H9 (cell line): ENCODE measurements at regions not wholly inside any gene's neighbourhood (a gene's known extent, or its start where the extent isn't known, plus 50 kb on each side); places are given as distances from the start of the nearest gene placed in this dataset.

Source experiments
- DNase-seq: peaks from one replicate; pipeline ENCODE4 v3.0.0-alpha.2; 2017
- H2AFZ ChIP-seq: one replicate; pipeline ENCODE4 v1.6.1; 2013; ENCODE audit warnings: mild to moderate bottlenecking, low read length, control low read depth, moderate library complexity
- H2AK5ac ChIP-seq: 2 replicates; pipeline ENCODE4 v1.6.1; 2013; ENCODE audit warnings: low read length, control low read depth, mixed read lengths; ENCODE audit not compliant: insufficient read length
- H2BK120ac ChIP-seq: one replicate; pipeline ENCODE4 v1.6.1; 2013; ENCODE audit warnings: low read depth, mild to moderate bottlenecking, low read length, control low read depth, inconsistent platforms; ENCODE audit not compliant: poor library complexity, severe bottlenecking
- H2BK12ac ChIP-seq: 2 replicates; pipeline ENCODE4 v1.6.1; 2013; ENCODE audit warnings: low read length, control low read depth, mixed read lengths, low read depth; ENCODE audit not compliant: insufficient read length
- H2BK15ac ChIP-seq: 2 replicates; pipeline ENCODE4 v1.6.1; 2013; ENCODE audit warnings: low read depth, low read length, control low read depth
- H2BK20ac ChIP-seq: one replicate; pipeline ENCODE4 v1.6.1; 2013; ENCODE audit warnings: low read depth, mild to moderate bottlenecking, low read length, control low read depth, inconsistent platforms; ENCODE audit not compliant: poor library complexity, severe bottlenecking
- H2BK5ac ChIP-seq: 2 replicates; pipeline ENCODE4 v1.6.1; 2013; ENCODE audit warnings: low read length, control low read depth, mixed read lengths; ENCODE audit not compliant: insufficient read length
- H3K14ac ChIP-seq: 2 replicates; pipeline ENCODE4 v1.6.1; 2013; ENCODE audit warnings: low read length, control low read depth; ENCODE audit not compliant: insufficient read depth
- H3K18ac ChIP-seq: 2 replicates; pipeline ENCODE4 v1.6.1; 2013; ENCODE audit warnings: low read depth, mild to moderate bottlenecking, mixed read lengths, low read length, control low read depth; ENCODE audit not compliant: insufficient read length
- H3K23ac ChIP-seq: 2 replicates; pipeline ENCODE4 v1.6.1; 2013; ENCODE audit warnings: low read length, control low read depth, mixed read lengths, low read depth; ENCODE audit not compliant: insufficient read length
- H3K23me2 ChIP-seq: 2 replicates; pipeline ENCODE4 v1.6.1; 2013; ENCODE audit warnings: low read depth, mild to moderate bottlenecking, mixed read lengths, low read length, control low read depth; ENCODE audit not compliant: insufficient read length, poor library complexity, severe bottlenecking
- H3K27ac ChIP-seq: 2 replicates; pipeline ENCODE4 v1.5.1; 2013; ENCODE audit warnings: low read length, control low read depth, mixed read lengths, low read depth; ENCODE audit not compliant: insufficient read length
- H3K27me3 ChIP-seq: 2 replicates; pipeline ENCODE4 v1.6.1; 2013; ENCODE audit warnings: low read length, control low read depth, inconsistent platforms; ENCODE audit not compliant: insufficient read depth
- H3K4ac ChIP-seq: 2 replicates; pipeline ENCODE4 v1.6.1; 2013; ENCODE audit warnings: low read depth, mild to moderate bottlenecking, control low read depth, inconsistent platforms, low read length, moderate library complexity
- H3K4me1 ChIP-seq: 2 replicates; pipeline ENCODE4 v1.6.1; 2013; ENCODE audit warnings: low read length, control low read depth, inconsistent platforms; ENCODE audit not compliant: insufficient read depth
- H3K4me2 ChIP-seq: 2 replicates; pipeline ENCODE4 v1.6.1; 2013; ENCODE audit warnings: low read length, control low read depth, mixed read lengths; ENCODE audit not compliant: insufficient read length, insufficient read depth
- H3K56ac ChIP-seq: 2 replicates; pipeline ENCODE4 v1.6.1; 2013; ENCODE audit warnings: low read depth, mild to moderate bottlenecking, mixed read lengths, low read length, control low read depth; ENCODE audit not compliant: insufficient read length
- H3K79me1 ChIP-seq: 2 replicates; pipeline ENCODE4 v1.6.1; 2013; ENCODE audit warnings: low read depth, mild to moderate bottlenecking, moderate library complexity, low read length, control low read depth, inconsistent platforms; ENCODE audit not compliant: insufficient read depth, poor library complexity, severe bottlenecking
- H3K79me2 ChIP-seq: 2 replicates; pipeline ENCODE4 v1.6.1; 2013; ENCODE audit warnings: low read length, control low read depth, inconsistent platforms; ENCODE audit not compliant: insufficient read depth
- H3K9ac ChIP-seq: 2 replicates; pipeline ENCODE4 v1.6.1; 2013; ENCODE audit warnings: low read length, control low read depth, mixed read lengths; ENCODE audit not compliant: insufficient read length; ENCODE audit errors: extremely low read depth
- H3K9me3 ChIP-seq: one replicate; pipeline ENCODE4 v1.6.1; 2013; ENCODE audit warnings: low read depth, low read length, inconsistent platforms; ENCODE audit not compliant: control insufficient read depth
- H3T11ph ChIP-seq: one replicate; pipeline ENCODE4 v1.6.1; 2013; ENCODE audit warnings: mild to moderate bottlenecking, low read length, control low read depth, inconsistent platforms
- H4K20me1 ChIP-seq: one replicate; pipeline ENCODE4 v1.6.1; 2013; ENCODE audit not compliant: control insufficient read depth, insufficient read length, insufficient read depth
- H4K5ac ChIP-seq: 2 replicates; pipeline ENCODE4 v1.6.1; 2013; ENCODE audit warnings: low read depth, mild to moderate bottlenecking, mixed read lengths, low read length, control low read depth; ENCODE audit not compliant: insufficient read length
- H4K8ac ChIP-seq: replicated peaks from 2 replicates; pipeline ENCODE4 v1.6.1; 2013; ENCODE audit warnings: low read length, control low read depth, mixed read lengths, low read depth; ENCODE audit not compliant: insufficient read length
- H4K91ac ChIP-seq: 2 replicates; pipeline ENCODE4 v1.6.1; 2013; ENCODE audit warnings: low read depth, mild to moderate bottlenecking, moderate library complexity, mixed read lengths, low read length, control low read depth; ENCODE audit not compliant: insufficient read length
- H3K27ac Mint-ChIP-seq, 3 experiments: 2 replicates in 2 of 3; 3 replicates in 1 of 3; pipeline ENCODE4 v1.8.0; 2020 to 2021; ENCODE audit warnings: mixed read lengths in 3 of 3, mild to moderate bottlenecking in 1 of 3, moderate library complexity in 1 of 3
- H3K27me3 Mint-ChIP-seq: 2 replicates; pipeline ENCODE4 v1.8.0; 2021; ENCODE audit warnings: low read depth, mild to moderate bottlenecking, moderate library complexity, mixed read lengths
- H3K36me3 Mint-ChIP-seq, 3 experiments: 2 replicates in 2 of 3; 3 replicates in 1 of 3; pipeline ENCODE4 v1.8.0; 2020 to 2021; ENCODE audit warnings: low read depth in 3 of 3, mixed read lengths in 3 of 3; ENCODE audit not compliant: insufficient read depth in 1 of 3
- H3K4me1 Mint-ChIP-seq, 2 experiments: 2 replicates each; pipeline ENCODE4 v1.8.0; 2020; ENCODE audit warnings: mixed read lengths in 2 of 2
- H3K4me3 Mint-ChIP-seq, 2 experiments: 2 replicates in 1 of 2; 3 replicates in 1 of 2; pipeline ENCODE4 v1.8.0; 2020 to 2021; ENCODE audit warnings: mild to moderate bottlenecking in 2 of 2, mixed read lengths in 2 of 2, moderate library complexity in 1 of 2
- H3K9me3 Mint-ChIP-seq, 2 experiments: 2 replicates in 1 of 2; 3 replicates in 1 of 2; pipeline ENCODE4 v1.8.0; 2020; ENCODE audit warnings: mild to moderate bottlenecking in 2 of 2, mixed read lengths in 2 of 2, moderate library complexity in 1 of 2
- CTCF ChIP-seq: fragments of 200-600 bp; sonication (generic); conservative IDR thresholded peaks from 3 replicates; pipeline ENCODE4 v1.8.0; 2021; ENCODE audit warnings: antibody characterized with exemption, mild to moderate bottlenecking
- WGBS: extraction: QIAGEN DNeasy Blood & Tissue Kit; methylation state at CpG from one replicate; pipeline ENCODE4 v1.1.7; 2013; ENCODE audit warnings: missing lambda C conversion rate, low lambda C conversion rate, mixed read lengths; ENCODE audit not compliant: insufficient read length; ENCODE audit errors: extremely low coverage; 5-methylcytosine and 5-hydroxymethylcytosine counted together

DNA sequence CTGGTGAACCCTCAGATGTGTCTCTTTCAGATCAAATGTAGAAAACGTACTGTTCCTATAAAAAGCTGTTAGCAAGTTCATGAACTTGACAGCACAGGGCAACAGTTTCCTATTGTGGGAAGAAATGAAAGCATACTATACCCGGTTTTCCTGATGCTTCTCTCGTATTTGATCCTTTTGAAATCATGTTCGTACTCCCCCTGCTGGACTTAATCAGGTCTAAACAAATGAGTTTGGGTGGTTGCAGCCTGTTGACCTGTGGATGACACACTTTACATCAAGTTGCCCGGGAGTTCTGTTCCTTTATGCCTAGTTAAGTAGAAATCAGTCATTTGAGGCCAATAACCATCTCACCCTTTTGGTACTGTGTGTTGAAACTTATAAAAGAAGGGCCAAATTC lies 1992.3 kb downstream of the MAT2B start:
- TF ChIP-seq CTCF, result peak; percentile 62
- peak; percentile 34 for DNase-seq
- H4K91ac ChIP-seq, result no peak overlapping the region

More for the DNA sequence above, 1992.3 kb downstream of the MAT2B start:
- H2BK15ac ChIP-seq, result no peak overlapping the region
- no peak overlapping the region for H2BK120ac ChIP-seq
- Mint-ChIP-seq H3K4me3 (no peak overlapping the region), H3K9me3 (0 out of 5 replicates have a peak, but pooled peaks cover 0 to 3% of the 10 kb centered on the region in 2 experiments), H3K27ac (no peak overlapping the region), H3K4me1 (no peaks in the 10 kb centered on the region), H3K36me3 (no peaks in the 10 kb centered on the region), H3K27me3 (no peaks in the 10 kb centered on the region)
- H3K4me2 ChIP-seq, result no peak overlapping the region
- no peak overlapping the region for H2BK12ac ChIP-seq
- no peak overlapping the region for H3K9ac ChIP-seq
- H3K79me2 ChIP-seq, result no peaks in the 10 kb centered on the region
- H2AK5ac ChIP-seq, result no peak overlapping the region
- no peak overlapping the region for H3K4ac ChIP-seq
- H3K18ac ChIP-seq, result no peak overlapping the region
- no CpG with 5 or more reads among the region's 5 CpGs for WGBS
- H3K23me2 ChIP-seq, result no peaks in the 10 kb centered on the region
- H4K5ac ChIP-seq, result no peak overlapping the region
- no peak overlapping the region for H3K23ac ChIP-seq
- H2BK5ac ChIP-seq, result no peak overlapping the region
- no peak overlapping the region for H3K56ac ChIP-seq
- H3K79me1 ChIP-seq, result no peaks in the 10 kb centered on the region
- H3K4me1 ChIP-seq, result no peaks in the 10 kb centered on the region
- no peaks in the 10 kb centered on the region for H3K9me3 ChIP-seq
- no peak overlapping the region for H3K27ac ChIP-seq
- no peak overlapping the region for H3K14ac ChIP-seq
- H2BK20ac ChIP-seq, result no peak overlapping the region
- no peaks in the 10 kb centered on the region for H3K27me3 ChIP-seq
- H3T11ph ChIP-seq, result no peak overlapping the region
- no peak overlapping the region for H4K8ac ChIP-seq
- no peak overlapping the region for H2AFZ ChIP-seq
- H4K20me1 ChIP-seq, result no peaks in the 10 kb centered on the region
